Psoas muscle (tissue), 7 donors: ENCODE measurements at regions not wholly inside any gene's neighbourhood (a gene's known extent, or its start where the extent isn't known, plus 50 kb on each side); places are given as distances from the start of the nearest gene placed in this dataset.

ENCODE experiments used
- ATAC-seq, 4 donors: fragments of 200-7000 bp; cut with Tn5 transposase; one replicate each; pipeline ENCODE4 v1.9.1; 2020; ENCODE audit warnings: moderate library complexity in 3 of 4, mild to moderate bottlenecking in 2 of 4
- DNase-seq, 2 donors: peaks; one replicate each; pipeline ENCODE4 v3.0.0-alpha.2; 2020
- H3K27ac ChIP-seq: fragments of 200-600 bp; one replicate; pipeline ENCODE4 v1.8.0; 2022
- H3K27me3 ChIP-seq, 3 donors: fragments of 200-600 bp in 1 of 3; one replicate each; pipeline versions ENCODE4 v1.6.1 to v1.8.0; 2013 to 2022; ENCODE audit warnings: low read length in 2 of 3, mild to moderate bottlenecking in 2 of 3, moderate library complexity in 1 of 3; ENCODE audit not compliant: insufficient read depth in 3 of 3
- H3K36me3 ChIP-seq, 2 donors: fragments of 200-600 bp in 1 of 2; one replicate each; pipeline versions ENCODE4 v1.6.1 to v1.8.0; 2013 to 2022; ENCODE audit warnings: low read depth in 1 of 2, mild to moderate bottlenecking in 1 of 2, moderate library complexity in 1 of 2; ENCODE audit not compliant: insufficient read depth in 1 of 2
- H3K4me1 ChIP-seq: fragments of 200-600 bp; one replicate; pipeline ENCODE4 v1.8.0; 2022
- H3K4me3 ChIP-seq: fragments of 200-600 bp; one replicate; pipeline ENCODE4 v1.8.0; 2022; ENCODE audit warnings: mild to moderate bottlenecking
- H3K9me3 ChIP-seq: fragments of 200-600 bp; one replicate; pipeline ENCODE4 v1.8.0; 2022
- CTCF ChIP-seq: fragments of 200-600 bp; IDR thresholded peaks from one replicate; pipeline ENCODE4 v1.8.0; 2022; ENCODE audit warnings: antibody characterized with exemption
- WGBS, 3 donors: extraction: QIAGEN DNeasy Blood & Tissue Kit; methylation state at CpG; one replicate each; pipeline versions ENCODE4 v1.1.6 to v1.1.7; 2013; 5-methylcytosine and 5-hydroxymethylcytosine counted together
- intact Hi-C, 2 donors: fragments of 100-400 bp; cut with DNase I; formaldehyde crosslinking; loops; one replicate each; pipeline versions ENCODE4 v1.11.0 to v1.14.2; 2022
- donor health status: healthy with polysubstance abuse.
- donor health status: DM: no; HTN: no; CAD: no; lungs with moderate emphysema.
- donor health status: Bipolar disorder and iron deficiency.
- donor health status: healthy.
- donor health status: DM: yes; HTN: yes; CAD: no.
- donor health status: DM: no; HTN: no; CAD: no.
- donor health status: DM: yes; HTN: yes; CAD: no.

DNA sequence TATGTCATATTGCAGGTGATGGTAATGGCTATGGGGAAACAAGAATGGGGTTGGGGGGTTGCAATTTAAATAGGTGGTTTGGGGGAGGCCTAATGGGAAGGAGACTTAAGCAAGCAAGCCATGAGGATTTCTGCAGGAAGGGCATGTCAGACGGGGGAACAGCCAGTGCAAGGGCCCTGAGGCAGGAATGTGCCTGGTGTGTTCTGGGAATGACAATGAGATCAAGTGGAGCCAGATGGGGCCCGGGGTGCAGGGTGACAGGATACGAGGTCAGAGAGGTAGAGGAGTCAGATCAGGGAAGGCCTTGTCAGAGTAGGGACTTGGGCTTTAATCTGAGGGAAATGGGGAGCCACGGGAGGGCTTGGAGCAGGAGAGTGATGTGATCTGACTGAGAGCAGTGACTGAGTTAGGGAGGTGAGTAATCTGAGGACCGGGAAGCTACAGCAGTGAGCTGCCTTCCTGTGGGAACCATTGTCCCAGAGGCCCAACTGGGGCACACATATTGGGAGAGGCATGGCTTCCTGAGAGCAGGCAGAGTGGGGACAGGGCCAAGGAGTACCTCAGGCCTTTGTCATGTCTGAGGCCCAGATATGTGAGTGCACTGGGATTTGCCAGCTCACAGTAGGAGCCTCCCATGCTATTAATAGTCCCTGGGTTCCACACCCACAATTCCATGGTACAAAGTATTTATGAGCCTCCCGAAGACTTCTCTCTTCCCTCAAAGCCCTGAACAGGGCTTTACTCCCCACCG, 139.8 kb downstream of the BCOR start:
- no peak for TF ChIP-seq CTCF
- intact Hi-C loops: no loop called here
- Histone ChIP-seq H3K4me1 (no peaks in the 10 kb centered on the region), H3K4me3 (no peak overlapping the region), H3K36me3 (no peaks in the 10 kb centered on the region), H3K27ac (no peak overlapping the region), H3K27me3 (peaks cover 0 to 15% (median 0%) of the 10 kb centered on the region in 3 donors), H3K9me3 (no peaks in the 10 kb centered on the region)
- ATAC-seq (peak; percentile 39 to 88 (median 73)), DNase-seq (no peak)
- 65 to 74% (median 68%) methylated on average over 6 to 7 of the region's 7 CpGs for WGBS, 3 donors

- no peak overlapping the region for H3K27ac ChIP-seq
- no peaks in the 10 kb centered on the region for H3K9me3 ChIP-seq
- no peaks in the 10 kb centered on the region for H3K4me1 ChIP-seq
- no peak for TF ChIP-seq CTCF
- H3K36me3 ChIP-seq: no peaks in the 10 kb centered on the region
- WGBS, 3 donors: 83 to 94% (median 94%) methylated on average over 5 of the region's 5 CpGs
- intact Hi-C loops: no loop called here
- no peak for DNase-seq
- H3K27me3 ChIP-seq: peaks cover 0 to 15% (median 0%) of the 10 kb centered on the region in 3 donors
- H3K4me3 ChIP-seq: no peak overlapping the region
- no peak for ATAC-seq
These were observed 138.9 kb downstream of the BCOR start for GRCh38 chrX:39958850-39959249.

GRCh38 chrX:39960219-39960618, 137.5 kb downstream of the BCOR start:
- TF ChIP-seq CTCF: no peak
- ATAC-seq (no peak), DNase-seq (no peak)
- Histone ChIP-seq H3K36me3 (no peaks in the 10 kb centered on the region), H3K27me3 (peaks cover 0 to 7% (median 0%) of the 10 kb centered on the region in 3 donors), H3K4me1 (no peaks in the 10 kb centered on the region), H3K4me3 (no peak overlapping the region), H3K9me3 (no peaks in the 10 kb centered on the region), H3K27ac (no peak overlapping the region)
- 82 to 94% (median 89%) methylated on average over 4 of the region's 4 CpGs for WGBS, 3 donors
- intact Hi-C loops: no loop called here

DNA sequence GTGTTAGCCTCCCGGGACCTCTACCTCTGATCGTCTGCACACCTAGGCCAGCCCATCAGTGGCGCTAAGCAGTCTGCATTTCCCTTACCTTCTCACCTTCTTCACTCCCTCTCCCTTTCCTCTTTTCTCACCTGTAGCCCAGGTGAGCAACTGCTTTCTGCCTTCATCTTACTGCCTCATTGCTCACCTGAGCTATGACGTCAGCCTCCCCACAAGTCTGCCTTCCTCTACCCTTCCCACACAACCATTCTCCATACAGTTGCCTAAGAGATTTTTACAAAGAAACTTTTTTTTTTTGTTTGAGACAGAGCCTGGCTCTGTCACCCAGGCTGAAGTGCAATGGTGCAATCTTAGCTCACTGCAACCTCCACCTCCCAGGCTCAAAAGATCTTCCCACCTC, 136.3 kb downstream of the BCOR start:
- Histone ChIP-seq H3K9me3 (no peaks in the 10 kb centered on the region), H3K36me3 (no peaks in the 10 kb centered on the region), H3K27me3 (peaks cover 0 to 3% (median 0%) of the 10 kb centered on the region in 3 donors), H3K27ac (no peak overlapping the region), H3K4me3 (no peak overlapping the region), H3K4me1 (no peaks in the 10 kb centered on the region)
- DNase-seq (no peak), ATAC-seq (no peak)
- 72 to 92% (median 87%) methylated on average over 3 to 4 of the region's 4 CpGs for WGBS, 3 donors
- no peak for TF ChIP-seq CTCF
- intact Hi-C loops: no loop called here
